Daoy (cell line): ENCODE measurements at regions not wholly inside any gene's neighbourhood (a gene's known extent, or its start where the extent isn't known, plus 50 kb on each side); places are given as distances from the start of the nearest gene placed in this dataset.

Source experiments
- DNase-seq: peaks from one replicate; pipeline ENCODE4 v3.0.0-alpha.2; 2015; ENCODE audit warnings: low read depth

- no peak for DNase-seq
These were observed 255.8 kb downstream of the CYP26B1 start for GRCh38 chr2:71891719-71892422.

DNA sequence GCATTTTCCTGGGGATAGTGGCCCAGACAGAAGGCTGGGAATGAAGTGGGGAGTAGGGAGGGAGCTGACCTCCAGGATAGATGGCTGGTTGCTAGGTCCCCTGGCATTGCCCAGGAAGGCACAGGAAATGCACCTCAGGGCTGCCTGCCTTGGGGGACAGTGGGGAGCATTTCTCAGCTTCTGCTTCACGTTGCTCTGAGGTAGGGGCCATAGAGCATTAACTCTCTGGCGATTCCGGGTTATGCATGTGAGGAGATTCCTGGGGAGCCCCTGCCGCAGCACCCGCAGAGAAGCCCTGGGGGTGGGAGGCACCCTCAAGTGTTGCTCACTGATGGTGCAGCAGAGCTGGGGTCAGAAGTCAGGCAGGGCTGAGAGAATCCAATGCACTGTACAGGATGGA lies 256.5 kb downstream of the CYP26B1 start:
- no peak for DNase-seq

DNA sequence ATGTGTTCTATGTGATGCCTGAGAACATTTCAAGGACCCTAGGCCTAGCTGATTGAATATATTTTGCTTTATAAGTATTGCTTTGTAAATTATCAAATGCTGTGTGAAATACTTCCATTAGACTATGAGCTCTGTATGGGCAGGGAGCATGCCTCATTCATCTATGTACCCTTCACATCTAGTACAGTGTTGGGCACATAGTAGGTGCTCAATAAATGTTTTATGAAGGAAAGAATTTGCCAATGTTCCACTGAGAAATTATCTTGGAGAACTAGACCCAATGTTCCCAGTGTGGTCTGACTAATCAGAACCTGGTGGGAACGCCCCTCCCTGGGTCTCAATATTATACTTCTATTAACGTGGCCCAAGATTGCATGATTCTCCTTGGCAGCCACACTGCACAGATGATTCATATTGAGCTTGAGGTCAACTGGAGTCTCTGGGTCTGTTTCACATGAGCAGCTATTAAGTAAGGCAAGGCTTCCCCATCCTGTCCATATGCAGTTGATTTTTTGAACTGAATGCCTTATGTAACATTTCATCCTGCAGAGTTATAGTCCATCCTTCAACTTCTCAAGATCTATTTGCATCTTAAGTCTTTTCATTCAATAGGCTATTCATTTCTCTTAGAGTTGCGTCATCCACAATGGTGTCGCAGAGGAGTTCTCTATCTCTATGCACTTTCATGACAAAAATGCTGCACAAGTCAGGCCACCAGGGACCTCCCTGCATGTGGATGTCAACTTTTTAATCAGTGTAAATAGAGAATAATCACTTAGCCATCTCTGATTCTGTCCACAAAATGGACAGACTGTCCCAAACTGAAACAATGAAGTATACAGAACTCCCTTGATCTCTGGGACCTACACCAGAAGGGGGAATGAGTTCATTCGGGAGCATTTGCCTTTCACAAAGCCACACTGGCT lies 257.6 kb downstream of the CYP26B1 start:
- no peak for DNase-seq

DNA sequence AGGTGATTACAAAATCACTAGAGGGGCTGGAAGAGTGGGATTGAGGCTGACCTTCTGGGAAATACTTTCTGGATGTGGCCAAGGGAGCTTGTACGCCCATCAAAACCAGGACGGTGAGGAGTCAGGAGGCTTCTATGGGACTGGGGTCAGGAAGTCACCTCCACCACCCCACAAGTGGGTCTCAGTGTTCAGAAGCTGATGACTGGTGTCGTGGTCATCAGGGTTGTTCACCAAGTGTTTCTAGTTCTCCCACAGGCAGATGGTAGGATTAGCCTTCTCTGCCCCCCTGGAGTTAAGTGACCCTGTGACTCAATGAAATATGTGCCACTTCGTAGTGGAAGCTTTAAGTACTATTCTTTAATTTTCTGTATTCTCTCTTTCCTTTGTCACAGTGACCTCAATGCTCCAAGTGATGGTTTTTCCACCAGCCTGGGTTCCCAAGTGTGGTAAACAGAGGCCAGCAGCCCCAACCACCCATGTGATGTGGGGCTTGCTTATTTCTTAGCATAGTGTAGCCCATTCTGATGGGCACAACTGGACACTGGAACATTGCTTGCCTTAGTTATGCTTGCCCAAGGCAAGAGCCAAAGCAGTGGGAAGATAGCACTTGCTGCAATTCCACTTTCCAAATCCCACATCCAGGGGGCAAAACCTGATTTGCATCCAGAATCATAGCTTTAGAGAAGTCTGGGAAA lies 258.8 kb downstream of the CYP26B1 start:
- no peak for DNase-seq

DNA sequence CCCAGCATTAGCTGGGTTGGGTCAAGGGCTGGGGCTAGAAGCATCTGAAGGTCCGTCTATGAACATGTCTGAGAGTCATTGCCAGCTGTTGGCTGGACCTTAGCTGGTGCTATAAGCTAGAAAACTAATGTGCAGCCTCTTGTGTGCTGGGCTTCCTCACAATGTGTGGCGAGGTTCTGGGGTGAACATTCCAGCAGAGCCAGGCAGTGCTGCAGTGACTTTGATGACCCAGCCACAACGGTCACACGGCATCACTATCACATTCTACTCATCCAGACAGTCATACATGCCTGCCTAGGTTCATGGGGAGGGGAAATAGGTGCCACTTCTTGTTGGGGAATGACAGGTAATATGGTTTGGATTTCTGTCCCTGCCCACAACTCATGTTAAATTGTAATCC lies 260.5 kb downstream of the CYP26B1 start:
- DNase-seq: no peak

- DNase-seq: no peak
These were observed 261.4 kb downstream of the CYP26B1 start for GRCh38 chr2:71886241-71886640.

- peak; percentile 21 for DNase-seq
These were observed 263.2 kb downstream of the CYP26B1 start for GRCh38 chr2:71884303-71885042.

DNA sequence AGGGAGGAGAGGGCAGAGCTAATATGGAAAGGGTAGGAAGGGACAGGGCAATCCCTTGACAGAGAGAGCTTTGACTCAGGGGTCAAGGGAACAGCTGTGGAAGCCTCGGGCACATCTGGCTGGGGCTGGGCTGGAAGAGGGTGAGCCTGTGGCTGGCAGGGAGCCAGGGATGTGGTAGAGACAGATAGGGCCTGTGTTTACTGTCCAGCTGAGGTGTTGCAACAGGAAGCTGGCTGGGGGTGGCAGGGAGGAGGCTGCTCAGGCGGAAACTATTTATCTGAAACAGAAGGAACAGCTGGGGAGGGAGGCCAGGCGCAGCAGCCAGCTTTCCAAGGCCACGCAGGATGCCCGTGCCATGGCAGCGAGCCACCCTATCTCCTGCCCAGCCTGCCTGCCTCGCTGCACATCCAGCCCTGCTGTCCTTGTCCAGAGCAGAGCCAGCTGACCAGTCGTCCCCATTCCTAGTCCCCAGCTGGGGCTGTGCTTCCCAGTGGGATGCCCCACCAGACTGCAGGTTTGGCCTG lies 264.7 kb downstream of the CYP26B1 start:
- peak; percentile 73 for DNase-seq

- no peak for DNase-seq
These were observed 265.3 kb downstream of the CYP26B1 start for GRCh38 chr2:71882236-71882946.

DNA sequence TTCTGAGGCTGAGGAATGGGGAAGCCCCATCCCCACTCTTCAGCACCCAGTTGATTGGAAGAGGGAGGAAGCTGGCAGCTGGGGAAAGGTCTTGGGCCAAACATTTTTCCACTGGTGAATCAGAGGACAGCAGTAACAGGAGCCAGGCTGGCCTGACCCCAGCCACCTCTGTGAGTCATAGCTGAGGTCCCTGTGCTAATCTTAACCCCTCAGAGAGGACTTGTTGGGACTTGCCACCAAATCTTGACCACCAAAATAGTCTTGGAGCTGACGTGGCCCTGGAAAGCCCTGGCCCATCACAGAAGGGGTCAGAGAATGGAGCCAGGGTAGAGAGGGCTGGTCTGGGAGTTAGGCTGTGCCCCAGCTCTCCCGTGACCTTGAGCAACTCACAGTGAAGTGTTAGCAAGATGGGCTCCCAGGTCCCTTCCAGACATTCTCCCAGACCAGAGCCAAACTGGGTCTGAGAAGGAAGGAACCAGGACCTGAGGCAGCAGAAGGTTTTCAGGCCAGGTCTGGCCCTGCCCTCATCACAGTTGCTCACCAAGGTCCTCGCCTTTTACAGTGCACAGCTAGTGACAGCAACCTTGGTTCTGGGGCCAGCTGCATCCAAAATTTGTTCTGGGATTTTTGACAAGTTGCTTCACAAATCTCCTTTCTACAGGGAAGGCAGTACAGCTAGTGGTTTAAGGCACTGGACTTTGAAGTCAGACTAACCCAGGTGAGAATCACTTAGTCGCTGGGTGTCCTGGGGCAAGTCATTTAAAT lies 266.6 kb downstream of the CYP26B1 start:
- no peak for DNase-seq

DNA sequence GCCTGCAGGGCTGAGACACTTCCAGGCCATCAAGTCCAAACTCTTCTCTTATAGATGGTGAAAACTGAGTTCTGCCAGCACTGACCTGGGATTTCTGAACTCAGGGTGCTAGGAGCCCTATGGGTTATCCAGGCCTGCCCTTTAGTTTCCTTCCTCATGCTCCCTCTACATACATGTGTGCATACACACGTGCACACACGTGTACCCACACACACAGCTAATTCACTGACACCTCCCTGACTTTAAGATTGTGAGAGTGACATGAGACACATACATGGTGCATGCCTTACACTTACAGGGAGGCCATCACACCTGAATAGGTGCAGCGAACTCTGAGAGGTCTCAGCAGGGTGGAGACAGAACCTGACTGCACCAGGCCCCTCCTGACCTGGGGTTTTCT lies 267.4 kb downstream of the CYP26B1 start:
- no peak for DNase-seq

DNA sequence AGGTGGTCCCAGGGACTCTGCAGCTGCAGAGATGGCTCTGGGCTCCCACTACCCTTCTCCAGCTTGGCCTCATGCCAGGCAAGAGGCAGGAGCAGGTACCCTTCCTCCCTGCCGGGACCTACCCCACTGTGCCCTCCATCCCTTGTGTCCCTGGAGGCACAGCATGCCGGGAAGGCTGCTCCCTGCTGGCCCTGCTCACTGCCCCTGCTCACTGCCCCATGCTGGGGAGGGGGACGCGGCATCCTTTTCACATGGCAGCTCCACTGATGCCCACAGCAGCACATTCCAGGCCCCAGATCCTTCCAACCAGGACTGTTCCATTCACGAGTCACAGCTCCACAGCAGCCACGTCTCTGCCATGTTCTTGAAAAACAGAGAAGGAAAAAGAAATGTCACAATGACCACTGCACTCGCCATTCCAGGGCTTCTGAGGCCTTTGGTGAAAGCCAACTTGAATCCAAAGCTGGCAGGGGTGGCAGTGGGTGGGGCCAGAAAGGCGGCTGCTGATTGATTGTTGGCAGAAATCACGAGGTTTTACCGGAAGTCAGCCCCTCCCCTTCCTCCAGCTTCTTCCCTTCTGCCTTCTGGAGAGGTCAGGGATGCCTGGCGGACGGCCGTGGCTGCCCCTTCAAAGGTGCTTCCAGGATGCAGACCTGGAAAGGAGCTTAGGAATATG lies 268.0 kb downstream of the CYP26B1 start:
- DNase-seq: no peak

DNA sequence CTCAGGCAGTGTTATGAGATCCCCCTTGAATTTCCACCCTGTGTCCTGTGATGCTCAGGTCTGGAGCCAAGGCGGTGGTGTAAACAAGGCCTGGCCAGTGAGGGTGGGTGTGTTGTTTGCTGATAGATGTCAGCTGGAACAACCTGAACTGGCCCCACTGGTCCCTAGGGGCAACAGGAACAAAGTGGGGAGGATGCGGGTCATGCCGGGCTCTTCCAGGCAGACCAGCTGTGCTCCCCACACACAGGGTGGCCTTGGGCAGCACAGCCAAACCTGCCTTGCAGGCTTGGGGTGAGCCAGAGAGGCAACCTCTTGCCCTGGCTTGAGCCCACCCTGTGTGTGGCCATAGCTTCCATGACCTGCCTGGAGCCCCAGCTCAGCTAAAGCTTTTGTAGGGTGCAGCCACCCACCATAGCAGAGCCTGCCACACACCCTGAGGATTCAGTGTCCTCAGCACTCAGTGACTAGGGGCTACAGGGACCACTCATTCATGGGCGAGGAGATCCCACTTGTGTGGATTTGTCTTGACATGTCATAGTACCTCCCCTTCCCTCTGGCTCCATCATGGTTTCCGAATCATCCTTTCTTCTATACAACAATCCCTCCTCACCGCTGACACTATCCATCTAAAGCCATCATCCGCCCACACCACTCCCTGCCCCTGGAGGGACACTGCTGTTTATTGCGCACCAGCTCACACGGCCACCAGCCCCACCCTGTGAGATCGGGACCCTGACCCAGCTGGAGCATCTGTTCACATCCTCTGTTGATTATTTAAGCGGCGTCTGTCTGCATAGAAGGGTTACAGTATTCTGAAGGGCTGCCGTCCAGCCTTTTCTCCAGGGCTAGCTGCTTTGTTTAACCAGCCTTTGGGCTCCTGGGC lies 268.8 kb downstream of the CYP26B1 start:
- no peak for DNase-seq

DNA sequence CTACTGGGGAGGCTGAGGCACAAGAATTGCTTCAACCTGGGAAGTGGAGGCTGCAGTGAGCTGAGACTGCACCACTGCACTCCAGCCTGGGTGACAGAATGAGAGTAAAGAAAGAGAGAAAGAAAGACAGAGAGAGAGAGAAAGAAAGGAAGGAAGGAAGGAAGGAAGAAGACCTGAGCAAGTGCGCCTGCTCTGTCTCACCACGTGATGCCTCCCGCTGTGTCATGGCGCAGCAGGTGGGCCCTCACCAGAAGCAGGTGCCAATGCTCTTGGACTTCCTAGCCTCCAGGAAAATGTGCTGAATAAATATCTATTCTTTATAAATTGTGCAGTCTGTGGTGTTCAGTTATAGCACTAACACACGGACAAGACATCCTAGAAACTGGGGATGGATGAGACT lies 270.0 kb downstream of the CYP26B1 start:
- no peak for DNase-seq

DNA sequence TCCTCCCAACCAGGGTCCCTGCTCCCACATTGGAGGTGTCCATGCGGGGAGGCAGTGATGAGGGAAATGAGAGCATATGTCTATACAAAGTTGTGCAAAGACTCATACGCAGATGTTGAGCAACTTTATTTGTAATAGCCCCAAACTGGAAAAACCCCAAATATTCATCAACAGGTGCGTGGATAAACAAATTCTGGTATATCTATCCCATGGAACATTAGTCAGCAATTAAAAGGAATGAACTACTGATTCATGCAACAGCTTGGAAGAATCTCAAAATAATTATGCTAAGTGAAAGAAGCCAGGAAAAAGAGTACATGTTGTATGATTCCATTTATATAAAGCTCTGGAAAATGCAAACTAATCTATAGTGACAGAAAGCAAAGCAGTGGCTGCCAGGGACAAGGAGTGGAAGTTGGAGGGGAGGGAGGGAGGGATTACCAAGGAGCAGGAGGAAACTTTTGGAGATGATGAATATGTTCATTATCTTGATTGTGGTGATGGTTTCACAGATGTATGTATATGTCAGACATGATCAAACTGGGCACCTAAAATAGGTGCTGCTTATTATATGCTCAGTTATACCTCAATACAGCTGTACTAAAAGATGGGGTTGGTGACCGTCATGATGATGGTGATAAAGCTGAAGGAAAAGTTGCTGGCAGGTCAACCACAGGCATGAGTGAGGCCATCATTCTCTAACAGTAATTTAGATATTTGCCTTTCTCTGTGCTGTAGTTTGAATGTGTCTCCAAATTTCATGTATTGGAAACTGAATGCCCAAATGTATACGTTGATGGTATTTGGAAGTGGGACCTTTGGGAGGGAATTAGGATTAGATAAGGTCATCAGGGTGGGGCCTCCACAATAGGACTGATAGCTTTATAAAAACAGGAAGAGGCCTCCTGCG lies 270.9 kb downstream of the CYP26B1 start:
- no peak for DNase-seq

DNA sequence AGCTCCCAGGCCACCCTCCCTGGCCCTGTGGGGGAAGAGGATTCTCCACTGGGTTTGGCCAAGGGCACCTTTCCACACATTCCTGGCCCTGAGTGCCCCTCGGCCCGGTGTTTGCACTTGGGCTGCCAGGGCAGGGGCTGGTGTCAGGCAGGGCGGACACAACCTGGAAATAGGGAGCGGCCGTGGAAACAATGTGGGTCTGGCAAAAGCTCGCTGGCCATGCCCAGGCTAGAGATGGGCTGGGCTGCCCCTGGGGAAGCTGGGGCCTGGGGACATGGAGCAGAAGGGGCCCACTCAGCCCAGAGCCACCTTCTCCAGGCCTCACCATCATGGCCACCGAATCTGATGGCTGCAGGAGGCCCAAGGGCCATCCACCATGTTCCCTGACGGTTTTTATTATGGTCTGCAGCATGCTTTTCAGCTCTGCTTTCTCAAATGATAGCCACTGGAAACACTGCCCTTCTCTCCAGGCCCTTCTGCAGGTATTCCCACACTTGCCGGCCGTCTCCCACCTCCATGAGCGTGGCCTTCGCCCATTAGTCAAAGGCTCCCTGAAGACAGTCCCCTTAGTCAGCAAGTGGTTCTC lies 275.1 kb downstream of the CYP26B1 start:
- DNase-seq: no peak

DNA sequence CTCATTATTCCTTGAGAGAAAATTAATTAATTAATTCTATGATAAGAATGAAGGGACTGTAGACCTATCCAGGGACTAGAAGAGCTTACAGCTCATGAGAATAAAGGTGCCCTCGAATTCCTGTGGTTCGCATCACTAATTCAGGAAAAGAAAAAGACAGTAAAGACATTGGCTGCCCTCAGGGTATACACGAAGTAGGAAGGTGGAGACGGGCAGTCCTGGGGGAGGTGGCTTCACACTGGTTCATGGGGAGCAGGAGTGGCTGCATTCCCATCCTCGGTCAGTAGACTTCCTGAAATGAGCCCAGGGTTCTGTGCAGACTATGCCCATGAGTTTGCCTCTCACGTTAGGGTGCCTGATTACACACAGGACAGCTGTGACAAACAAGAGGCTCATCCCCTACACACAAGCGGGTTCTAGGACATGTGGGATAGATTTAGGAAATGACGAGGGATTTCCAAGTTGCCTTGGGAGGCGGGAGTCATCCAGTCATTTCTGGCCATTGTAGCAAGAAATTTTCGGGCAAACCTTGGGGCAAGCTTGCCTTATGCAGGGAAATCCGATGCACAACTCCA lies 282.2 kb downstream of the CYP26B1 start:
- no peak for DNase-seq
